D721Med (cell line): ENCODE measurements at regions not wholly inside any gene's neighbourhood (a gene's known extent, or its start where the extent isn't known, plus 50 kb on each side); places are given as distances from the start of the nearest gene placed in this dataset.

Source experiments
- DNase-seq: peaks from one replicate; pipeline ENCODE4 v3.0.0; 2011; ENCODE audit warnings: low spot score; ENCODE audit not compliant: insufficient read length
- FAIRE-seq: peaks from 2 replicates; lab custom pipeline; 2011; peaks lifted over from hg19 to GRCh38; lab: Jason Lieb, UNC
- CTCF ChIP-seq: IDR thresholded peaks from 2 replicates; pipeline ENCODE4 v1.5.1; 2012; ENCODE audit warnings: mild to moderate bottlenecking, control low read depth; ENCODE audit not compliant: insufficient read depth; ENCODE audit errors: missing control alignments

GRCh38 chr9:32698706-32699277 is 63.3 kb upstream of the TAF1L start:
- no peak for TF ChIP-seq CTCF
- DNase-seq: no peak
- FAIRE-seq: no peak

DNA sequence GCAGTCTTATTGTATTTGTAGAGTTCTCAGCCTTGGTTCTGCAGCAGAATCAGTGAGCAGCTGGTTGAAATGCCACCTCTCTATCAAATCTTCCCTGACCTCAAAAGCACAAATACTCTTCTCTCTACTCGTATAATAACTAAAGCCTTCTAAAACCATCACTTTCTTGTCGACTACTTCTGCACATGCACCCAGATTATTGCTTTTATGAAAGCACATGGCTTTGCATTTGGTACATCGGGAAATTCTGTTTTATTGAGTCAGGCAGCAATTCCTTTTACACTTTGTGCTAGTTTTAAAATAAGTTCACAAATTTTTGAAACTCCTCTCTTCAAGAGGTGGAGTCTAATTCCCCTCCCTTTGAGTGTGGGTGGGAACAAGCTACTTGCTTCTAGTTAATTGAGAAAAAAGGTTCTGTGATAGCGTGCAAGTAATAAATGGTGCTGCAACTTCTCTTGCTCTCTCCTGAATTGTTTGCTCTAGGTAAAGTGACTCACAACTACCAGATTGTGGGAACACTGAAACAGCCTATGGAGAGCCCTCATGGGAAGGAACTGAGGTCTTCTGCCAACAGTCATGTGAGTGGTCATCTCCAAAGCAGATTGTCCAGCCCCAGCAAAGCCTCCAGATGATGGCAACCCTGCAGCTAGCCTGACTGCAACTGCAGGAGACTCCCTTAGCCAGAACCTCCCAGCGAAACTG is 66.0 kb upstream of the TAF1L start:
- no peak for TF ChIP-seq CTCF
- DNase-seq (no peak), FAIRE-seq (no peak)

DNA sequence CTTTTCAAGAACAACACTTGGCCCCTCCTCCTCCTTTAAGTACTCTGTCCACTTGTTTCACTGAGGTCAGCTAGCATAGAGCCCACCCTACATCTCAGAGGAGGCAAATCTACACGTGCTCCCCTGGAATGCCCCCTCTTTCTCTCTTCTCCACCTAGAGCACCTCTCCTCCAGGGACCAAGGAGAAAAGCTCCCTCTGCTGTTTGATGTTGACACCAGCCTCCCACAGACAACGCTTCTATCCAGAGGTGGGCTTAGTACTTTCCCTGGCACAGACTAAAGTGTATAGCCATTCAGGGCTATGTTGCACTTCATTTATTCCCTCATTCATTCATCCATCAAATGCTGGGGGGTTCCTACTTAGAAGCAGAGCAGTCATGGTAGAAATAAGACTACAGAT is 68.2 kb upstream of the TAF1L start:
- DNase-seq: no peak
- FAIRE-seq: no peak
- no peak for TF ChIP-seq CTCF

- no peak for TF ChIP-seq CTCF
- FAIRE-seq: no peak
- DNase-seq: no peak
Observed at GRCh38 chr9:32704343-32704742, 68.9 kb upstream of the TAF1L start.

DNA sequence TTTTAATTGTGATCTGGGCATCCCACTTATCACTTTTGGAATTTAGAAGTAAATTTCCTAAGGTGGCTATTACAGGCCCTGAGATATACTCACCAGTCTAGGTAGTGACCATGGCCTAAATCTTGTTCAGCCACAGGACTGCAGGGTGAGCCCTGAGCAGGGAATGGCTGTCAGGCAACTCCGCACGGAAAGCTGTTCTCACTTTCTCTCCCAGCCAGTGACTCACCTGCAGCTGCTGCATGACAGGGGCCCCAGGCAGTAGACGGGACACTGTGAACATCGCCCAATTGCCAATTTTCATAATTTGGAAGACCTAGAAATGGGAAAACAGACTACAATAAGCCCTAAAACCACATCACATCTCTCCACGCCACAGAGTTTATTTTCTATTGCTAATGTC is 69.6 kb upstream of the TAF1L start:
- DNase-seq (no peak), FAIRE-seq (no peak)
- no peak for TF ChIP-seq CTCF

GRCh38 chr9:32706004-32706724 is 70.7 kb upstream of the TAF1L start:
- no peak for TF ChIP-seq CTCF
- no peak for FAIRE-seq

DNA sequence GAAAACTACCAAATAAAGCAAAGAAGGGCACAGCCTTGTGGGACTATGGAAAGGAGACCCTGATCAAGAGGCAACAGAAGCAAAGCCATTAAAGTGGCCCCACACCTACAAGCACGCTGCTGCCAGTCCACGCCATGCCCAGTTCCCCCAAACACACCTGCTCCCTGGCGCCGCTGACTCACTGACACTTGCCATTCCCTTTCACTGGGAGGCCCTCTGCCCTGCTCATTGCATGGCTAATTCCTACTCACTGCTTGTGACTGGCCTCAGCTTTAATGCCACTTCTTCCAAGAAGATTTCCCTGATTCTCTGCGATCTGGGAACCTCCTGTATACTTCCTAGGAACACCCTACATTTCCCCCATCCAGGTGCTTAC is 71.2 kb upstream of the TAF1L start:
- FAIRE-seq: no peak
- DNase-seq: no peak
- TF ChIP-seq CTCF: no peak

More at GRCh38 chr9:32706004-32706724, 70.7 kb upstream of the TAF1L start:
- no peak for DNase-seq
